Uterus (tissue), 2 donors: ENCODE measurements at regions not wholly inside any gene's neighbourhood (a gene's known extent, or its start where the extent isn't known, plus 50 kb on each side); places are given as distances from the start of the nearest gene placed in this dataset.

Experiments used
- CTCF ChIP-seq, 4 experiments: fragments of 200-600 bp in 2 of 4; fragments of 450-650 bp in 2 of 4; sonication (generic) in 2 of 4; IDR thresholded peaks; one replicate each; pipeline ENCODE4 v1.5.1; 2016 to 2019; ENCODE audit warnings: antibody characterized with exemption in 4 of 4, mild to moderate bottlenecking in 2 of 4, moderate library complexity in 1 of 4
- POLR2A ChIP-seq, 2 donors: fragments of 450-650 bp; IDR thresholded peaks; one replicate each; pipeline ENCODE4 v1.6.1; 2016; ENCODE audit warnings: antibody characterized with exemption in 2 of 2, mild to moderate bottlenecking in 1 of 2, moderate library complexity in 1 of 2

- TF ChIP-seq CTCF (IDR thresholded peaks at IDR 0.05) (no peak), POLR2A (IDR thresholded peaks at IDR 0.05) (no peak)
Observed at GRCh38 chr22:22091400-22091878, 108.9 kb upstream of the TOP3B start.
